NCI-H460 (cell line): ENCODE measurements at regions not wholly inside any gene's neighbourhood (a gene's known extent, or its start where the extent isn't known, plus 50 kb on each side); places are given as distances from the start of the nearest gene placed in this dataset.
A peak's percentile ranks its signal among the peaks of the same experiment; 100 is the strongest.
"Not testable (repeated sequence)": the region's sequence is repeated elsewhere in the genome, so short reads cannot be mapped to it uniquely, and the experiment has no call there.

Experiments
- DNase-seq: peaks from one replicate; pipeline ENCODE4 v3.0.0-alpha.2; 2016; ENCODE audit warnings: low read depth; ENCODE audit errors: extremely low read depth

- DNase-seq, result no peak
These were observed 50.3 kb upstream of the KYNU start for GRCh38 chr2:142827170-142827569.

GRCh38 chr2:142825861-142826260, 51.6 kb upstream of the KYNU start:
- DNase-seq, result no peak

- DNase-seq, result no peak
These were observed 52.7 kb upstream of the KYNU start for GRCh38 chr2:142824756-142825155.

GRCh38 chr2:142822190-142822589, 55.3 kb upstream of the KYNU start:
- DNase-seq, result no peak

- no peak for DNase-seq
These were observed 58.1 kb upstream of the KYNU start for GRCh38 chr2:142819411-142819810.

GRCh38 chr2:142815375-142815774, 62.1 kb upstream of the KYNU start:
- DNase-seq, result no peak

- DNase-seq, result no peak
These were observed 63.3 kb upstream of the KYNU start for GRCh38 chr2:142813830-142814829.

GRCh38 chr2:142811644-142812043, 65.8 kb upstream of the KYNU start:
- DNase-seq, result peak; percentile 52

GRCh38 chr2:142805244-142805643, 72.2 kb upstream of the KYNU start:
- DNase-seq, result no peak

- no peak for DNase-seq
These were observed 74.3 kb upstream of the KYNU start for GRCh38 chr2:142803158-142803557.

GRCh38 chr2:142796588-142796987, 80.9 kb upstream of the KYNU start:
- no peak for DNase-seq

- DNase-seq, result no peak
These were observed 81.3 kb upstream of the KYNU start for GRCh38 chr2:142796161-142796560.

GRCh38 chr2:142794850-142795249, 82.6 kb upstream of the KYNU start:
- DNase-seq, result no peak

- DNase-seq, result not testable (repeated sequence)
These were observed 85.1 kb upstream of the KYNU start for GRCh38 chr2:142792328-142792727.

- no peak for DNase-seq
These were observed 86.1 kb upstream of the KYNU start for GRCh38 chr2:142791335-142791734.

GRCh38 chr2:142786918-142787702, 90.4 kb upstream of the KYNU start:
- DNase-seq, result no peak

- DNase-seq, result no peak
These were observed 94.5 kb upstream of the KYNU start for GRCh38 chr2:142782942-142783443.

- no peak for DNase-seq
These were observed 96.3 kb upstream of the KYNU start for GRCh38 chr2:142781146-142781545.

- DNase-seq, result no peak
These were observed 99.2 kb upstream of the KYNU start for GRCh38 chr2:142778289-142778688.

GRCh38 chr2:142777742-142778141, 99.7 kb upstream of the KYNU start:
- no peak for DNase-seq

- DNase-seq, result no peak
These were observed 107.7 kb upstream of the KYNU start for GRCh38 chr2:142769761-142770160.
